Vagina (tissue), 2 donors: ENCODE measurements at regions not wholly inside any gene's neighbourhood (a gene's known extent, or its start where the extent isn't known, plus 50 kb on each side); places are given as distances from the start of the nearest gene placed in this dataset.

Source experiments
- POLR2A ChIP-seq, 2 donors: fragments of 450-650 bp; IDR thresholded peaks; one replicate each; pipeline ENCODE4 v1.6.1; 2017; ENCODE audit warnings: antibody characterized with exemption in 2 of 2, mild to moderate bottlenecking in 2 of 2, moderate library complexity in 2 of 2
- POLR2AphosphoS5 ChIP-seq, 2 donors: sonication (generic); formaldehyde crosslinking; IDR thresholded peaks; one replicate each; pipeline ENCODE4 v1.9.0; 2017; ENCODE audit warnings: antibody characterized with exemption in 2 of 2, mild to moderate bottlenecking in 2 of 2, low read depth in 1 of 2; ENCODE audit not compliant: insufficient read depth in 1 of 2
- TF ChIP-seq, protein P1 (sequence below), 3 experiments: fragments of 450-650 bp in 2 of 3; fragments of 200-600 bp in 1 of 3; sonication (generic) in 1 of 3; IDR thresholded peaks; one replicate each; pipeline ENCODE4 v1.5.1; 2017 to 2019; ENCODE audit warnings: antibody characterized with exemption in 3 of 3, mild to moderate bottlenecking in 2 of 3, moderate library complexity in 2 of 3

DNA sequence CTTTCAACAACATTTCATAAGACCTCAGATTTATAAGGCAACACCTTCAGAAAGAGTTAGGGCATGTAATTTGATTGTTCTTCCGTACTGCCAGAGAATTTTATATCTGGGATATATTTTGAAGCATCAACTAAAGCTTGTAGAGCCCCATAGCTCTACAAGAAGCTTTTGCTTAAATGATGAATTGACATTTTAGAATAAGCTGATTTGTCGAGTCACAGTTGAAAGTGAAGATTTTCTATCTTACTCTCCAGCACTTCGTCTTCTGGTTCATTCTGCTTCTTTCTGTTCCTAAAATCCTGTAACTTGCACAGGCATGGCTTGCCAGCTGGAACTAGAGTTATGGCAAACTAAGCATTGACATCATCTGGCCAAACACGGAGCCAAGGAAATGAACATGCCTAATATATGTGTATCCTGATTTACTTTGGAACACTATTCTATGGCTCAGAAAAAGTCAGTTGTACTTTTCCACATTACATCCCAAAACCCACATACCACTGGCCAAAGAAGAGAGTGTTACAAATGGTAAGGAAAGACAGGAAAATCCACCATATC is 68.6 kb upstream of the MAST4 start:
- TF ChIP-seq, protein P1, sequence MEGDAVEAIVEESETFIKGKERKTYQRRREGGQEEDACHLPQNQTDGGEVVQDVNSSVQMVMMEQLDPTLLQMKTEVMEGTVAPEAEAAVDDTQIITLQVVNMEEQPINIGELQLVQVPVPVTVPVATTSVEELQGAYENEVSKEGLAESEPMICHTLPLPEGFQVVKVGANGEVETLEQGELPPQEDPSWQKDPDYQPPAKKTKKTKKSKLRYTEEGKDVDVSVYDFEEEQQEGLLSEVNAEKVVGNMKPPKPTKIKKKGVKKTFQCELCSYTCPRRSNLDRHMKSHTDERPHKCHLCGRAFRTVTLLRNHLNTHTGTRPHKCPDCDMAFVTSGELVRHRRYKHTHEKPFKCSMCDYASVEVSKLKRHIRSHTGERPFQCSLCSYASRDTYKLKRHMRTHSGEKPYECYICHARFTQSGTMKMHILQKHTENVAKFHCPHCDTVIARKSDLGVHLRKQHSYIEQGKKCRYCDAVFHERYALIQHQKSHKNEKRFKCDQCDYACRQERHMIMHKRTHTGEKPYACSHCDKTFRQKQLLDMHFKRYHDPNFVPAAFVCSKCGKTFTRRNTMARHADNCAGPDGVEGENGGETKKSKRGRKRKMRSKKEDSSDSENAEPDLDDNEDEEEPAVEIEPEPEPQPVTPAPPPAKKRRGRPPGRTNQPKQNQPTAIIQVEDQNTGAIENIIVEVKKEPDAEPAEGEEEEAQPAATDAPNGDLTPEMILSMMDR (IDR thresholded peaks at IDR 0.05), result no peak
- TF ChIP-seq POLR2A (IDR thresholded peaks at IDR 0.05) (no peak), POLR2AphosphoS5 (IDR thresholded peaks at IDR 0.05; ENCODE audit: insufficient read depth in 1 of 2, low read depth in 1 of 2) (no peak)
